Endometrial microvascular endothelial cells (primary cell): ENCODE measurements at regions not wholly inside any gene's neighbourhood (a gene's known extent, or its start where the extent isn't known, plus 50 kb on each side); places are given as distances from the start of the nearest gene placed in this dataset.

Source experiments
- in situ Hi-C: cut with HindIII; loops from 2 replicates; pipeline ENCODE4 v1.10.0; 2017; ENCODE audit warnings: low sequenced_read_pairs, low pct_unique_long_range_greater_than_20kb; ENCODE audit errors: inconsistent ontology term

GRCh38 chr6:122042960-122043735 is 356.3 kb upstream of the HSF2 start:
- in situ Hi-C loops: no loop called here

- in situ Hi-C loops: no loop called here
Measured at GRCh38 chr6:122048570-122048969, 350.9 kb upstream of the HSF2 start.

- in situ Hi-C loops: no loop called here
Measured at GRCh38 chr6:122049341-122049740, 350.1 kb upstream of the HSF2 start.

DNA sequence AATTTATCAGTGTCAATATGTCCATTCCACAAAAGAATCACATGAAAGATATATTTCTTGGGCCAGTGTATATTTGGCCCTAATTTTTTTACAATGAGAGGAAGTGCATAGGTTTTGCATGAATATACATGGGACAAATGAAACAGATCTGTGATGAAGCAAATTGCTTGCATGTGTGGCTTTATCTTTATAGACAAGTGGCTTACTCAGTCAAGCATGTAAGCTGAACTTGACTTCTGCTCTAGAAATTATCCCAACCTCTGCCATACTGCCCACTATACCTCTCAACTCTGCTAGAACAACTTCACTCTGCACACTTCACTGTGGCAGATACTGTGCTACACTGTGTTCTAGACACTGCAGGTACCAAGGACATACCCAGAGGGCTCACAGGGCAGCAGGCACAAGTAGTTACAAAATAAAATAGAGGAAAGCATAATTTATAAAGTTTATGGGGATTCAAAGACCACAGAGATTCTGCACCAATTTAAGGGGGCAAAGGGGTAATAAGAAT is 349.2 kb upstream of the HSF2 start:
- in situ Hi-C loops: no loop called here

DNA sequence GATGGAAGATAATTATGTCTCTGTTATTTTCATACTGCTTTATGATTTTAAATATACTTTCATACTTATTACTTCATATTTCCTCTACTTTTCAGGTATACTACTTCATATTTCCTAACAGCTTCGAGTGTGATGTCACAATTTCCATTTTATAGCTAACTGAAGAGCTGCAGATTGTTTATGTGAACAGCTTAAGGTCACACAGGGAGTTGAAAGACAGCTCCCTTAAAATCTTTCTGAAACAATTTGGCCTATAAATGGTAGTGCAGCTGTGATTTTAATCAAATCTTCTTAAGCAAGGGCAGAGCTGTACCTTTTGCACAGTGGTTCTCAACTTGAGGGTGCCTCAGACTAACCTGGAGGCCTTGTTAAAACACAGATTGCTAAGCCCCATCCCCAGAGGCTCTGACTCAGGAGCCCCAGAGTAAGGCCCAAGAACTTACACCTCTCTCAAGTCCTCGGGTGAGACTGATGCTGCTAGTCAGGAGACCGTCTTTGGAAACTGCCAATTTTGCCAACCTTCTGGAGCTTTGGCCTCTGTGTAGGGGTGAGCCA is 347.0 kb upstream of the HSF2 start:
- in situ Hi-C loops: no loop called here

DNA sequence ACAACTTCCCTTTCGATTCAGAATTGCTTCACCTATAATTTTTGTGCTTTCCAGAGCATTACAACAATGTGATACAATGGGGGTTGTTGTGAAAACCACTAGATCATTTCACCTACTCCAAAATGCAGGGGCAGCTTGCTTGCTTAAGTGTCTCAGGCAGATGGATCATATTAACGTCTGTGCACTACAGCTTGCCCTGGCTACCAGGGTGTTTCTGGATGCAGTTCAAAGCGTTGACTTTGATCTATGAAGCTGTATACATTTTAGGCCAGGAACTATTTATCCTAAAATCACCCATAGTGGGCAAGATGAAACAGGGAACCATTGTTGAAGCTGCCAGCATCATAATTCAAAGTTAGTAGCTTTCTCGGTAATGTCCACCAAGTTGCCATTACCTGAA is 339.5 kb upstream of the HSF2 start:
- in situ Hi-C loops: no loop called here

DNA sequence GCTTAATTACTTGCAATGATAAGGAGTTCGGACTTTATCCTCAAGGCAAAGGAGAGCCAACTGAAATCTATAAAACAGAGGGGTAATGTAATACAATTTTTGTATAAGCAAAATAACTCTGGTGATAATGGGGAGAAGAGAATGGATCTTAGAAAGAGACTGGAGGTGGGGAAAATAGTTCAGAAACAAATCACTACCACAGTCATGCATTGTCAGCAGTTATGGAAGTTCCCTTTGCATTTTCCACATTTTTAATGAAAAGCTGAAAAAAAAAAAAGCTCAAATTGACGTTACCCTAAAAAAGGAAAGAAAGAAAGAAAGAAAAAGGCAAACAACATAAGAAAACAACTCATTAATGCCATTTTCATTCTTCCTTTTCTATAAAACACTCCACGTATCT is 337.6 kb upstream of the HSF2 start:
- in situ Hi-C loops: no loop called here

GRCh38 chr6:122063076-122063475 is 336.4 kb upstream of the HSF2 start:
- in situ Hi-C loops: no loop called here

- in situ Hi-C loops: no loop called here
Measured at GRCh38 chr6:122063761-122064160, 335.7 kb upstream of the HSF2 start.

DNA sequence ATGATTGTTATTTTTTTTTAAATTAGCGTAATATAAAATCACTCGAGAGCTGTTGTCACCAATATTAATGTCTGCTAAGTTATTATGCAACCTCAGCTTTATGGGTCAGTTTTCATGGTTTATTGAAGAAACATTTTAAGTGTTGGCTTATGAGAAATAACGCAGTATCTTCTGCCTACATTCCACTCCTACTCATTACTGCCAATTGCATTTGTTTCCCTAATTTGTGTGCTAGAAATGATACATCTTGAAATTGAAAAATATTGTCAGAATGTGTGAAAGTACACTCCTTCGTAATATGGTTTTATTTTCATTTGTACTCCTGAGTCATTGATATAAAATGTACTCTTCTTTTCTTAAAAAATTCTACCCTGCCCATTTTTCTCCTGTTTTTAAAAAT is 333.3 kb upstream of the HSF2 start:
- in situ Hi-C loops: no loop called here

GRCh38 chr6:122068291-122068769 is 331.1 kb upstream of the HSF2 start:
- in situ Hi-C loops: no loop called here

- in situ Hi-C loops: no loop called here
Measured at GRCh38 chr6:122069932-122070331, 329.5 kb upstream of the HSF2 start.

DNA sequence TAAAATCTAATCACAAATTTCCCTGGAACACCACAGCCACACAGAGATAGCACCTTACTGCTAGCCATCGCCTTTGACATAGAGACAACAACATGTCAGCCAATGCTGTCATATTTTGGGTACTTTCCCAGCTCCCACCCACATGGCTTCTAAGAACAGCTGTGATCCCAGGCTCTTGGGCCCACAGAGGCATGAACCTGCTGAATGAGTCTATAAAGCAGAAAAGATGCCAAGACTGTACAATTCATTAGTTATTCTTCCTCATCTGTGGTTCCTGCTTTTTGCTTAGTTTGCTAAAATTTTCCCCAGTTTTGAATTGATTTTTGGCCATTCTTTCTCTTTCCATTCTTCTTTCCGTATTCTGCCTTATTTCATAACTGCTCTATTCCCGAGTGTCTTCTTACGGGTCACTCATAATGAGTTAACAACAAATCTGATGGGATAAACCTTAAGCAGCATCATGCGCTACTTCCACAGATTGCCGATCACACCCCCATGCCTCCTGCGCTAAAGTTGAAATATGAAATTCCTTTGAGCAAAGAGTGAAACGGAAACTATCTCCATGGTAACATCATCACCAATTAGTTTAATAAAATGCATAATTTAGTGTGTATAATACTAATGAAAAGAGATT is 327.3 kb upstream of the HSF2 start:
- in situ Hi-C loops: no loop called here

- in situ Hi-C loops: no loop called here
Measured at GRCh38 chr6:122075084-122075838, 324.2 kb upstream of the HSF2 start.

DNA sequence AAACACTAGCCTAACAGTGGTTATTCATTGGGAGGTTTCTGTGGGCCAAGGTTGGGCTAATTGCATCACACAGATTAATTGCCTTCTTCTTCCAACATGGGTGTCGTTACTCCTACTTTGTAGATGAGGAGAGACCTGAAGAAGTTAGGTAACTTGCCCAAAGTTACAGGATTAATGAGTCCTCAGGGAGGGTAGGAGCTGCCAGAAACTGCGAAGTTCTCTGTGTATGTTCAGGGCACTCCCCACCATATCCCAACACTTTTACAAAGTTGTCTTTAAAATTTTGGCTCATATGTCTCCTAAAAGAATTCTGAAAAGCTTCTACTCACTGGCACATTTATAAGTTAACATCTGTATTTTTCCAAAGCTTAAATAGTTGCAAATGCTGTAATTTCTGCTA is 323.5 kb upstream of the HSF2 start:
- in situ Hi-C loops: no loop called here

GRCh38 chr6:122077603-122078002 is 321.8 kb upstream of the HSF2 start:
- in situ Hi-C loops: no loop called here

GRCh38 chr6:122078481-122078880 is 321.0 kb upstream of the HSF2 start:
- in situ Hi-C loops: no loop called here

GRCh38 chr6:122079916-122080315 is 319.5 kb upstream of the HSF2 start:
- in situ Hi-C loops: no loop called here

GRCh38 chr6:122081921-122082320 is 317.5 kb upstream of the HSF2 start:
- in situ Hi-C loops: no loop called here
